ENCODE measurements at regions not wholly inside any gene's neighbourhood (a gene's known extent, or its start where the extent isn't known, plus 50 kb on each side); places are given as distances from the start of the nearest gene placed in this dataset.

- H3K4me1 ChIP-seq: no peaks in the 10 kb centered on the region
- TF ChIP-seq CTCF (IDR thresholded peaks at IDR 0.05) (no peak), POLR2A (IDR thresholded peaks at IDR 0.05) (no peak)
- 70 to 78% (median 74%) methylated on average over 3 of the region's 3 CpGs for WGBS, 4 donors
- DNase-seq (no peak), ATAC-seq (no peak)
- no peaks in the 10 kb centered on the region for H3K27me3 ChIP-seq
- H3K4me3 ChIP-seq: no peak overlapping the region
- intact Hi-C loops (cut with DNase I): no loop called here
- H3K9me3 ChIP-seq: peaks cover 0 to 3% (median 0%) of the 10 kb centered on the region in 12 donors
- no peaks in the 10 kb centered on the region for H3K36me3 ChIP-seq
- no peak overlapping the region for H3K27ac ChIP-seq
These were observed 310.1 kb downstream of the OLFM4 start for GRCh38 chr13:53338760-53339159.

- DNase-seq (no peak), ATAC-seq (no peak)
- Histone ChIP-seq H3K4me3 (no peak overlapping the region), H3K9me3 (peaks cover 0 to 3% (median 0%) of the 10 kb centered on the region in 12 donors), H3K27me3 (no peaks in the 10 kb centered on the region), H3K4me1 (no peaks in the 10 kb centered on the region), H3K27ac (no peak overlapping the region), H3K36me3 (no peaks in the 10 kb centered on the region)
- intact Hi-C loops (cut with DNase I): no loop called here
- WGBS, 4 donors: 44 to 69% (median 61%) methylated on average over 1 of the region's 1 CpG
- TF ChIP-seq CTCF (IDR thresholded peaks at IDR 0.05): no peak
- TF ChIP-seq POLR2A (IDR thresholded peaks at IDR 0.05): no peak
These were observed 312.0 kb downstream of the OLFM4 start for GRCh38 chr13:53340505-53341143.

- no peak overlapping the region for H3K27ac ChIP-seq
- no peaks in the 10 kb centered on the region for H3K36me3 ChIP-seq
- no peaks in the 10 kb centered on the region for H3K27me3 ChIP-seq
- DNase-seq: no peak
- peaks cover 0 to 3% (median 0%) of the 10 kb centered on the region in 12 donors for H3K9me3 ChIP-seq
- H3K4me3 ChIP-seq: no peak overlapping the region
- intact Hi-C loops (cut with DNase I): no loop called here
- no peak for ATAC-seq
- no peaks in the 10 kb centered on the region for H3K4me1 ChIP-seq
- TF ChIP-seq POLR2A (IDR thresholded peaks at IDR 0.05) (no peak), CTCF (IDR thresholded peaks at IDR 0.05) (no peak)
- 32 to 40% (median 35%) methylated on average over 3 of the region's 3 CpGs for WGBS, 4 donors
These were observed 312.5 kb downstream of the OLFM4 start for GRCh38 chr13:53341144-53341510.

GRCh38 chr13:53342623-53343360 is 314.2 kb downstream of the OLFM4 start:
- WGBS, 4 donors: 36 to 48% (median 42%) methylated on average over 3 of the region's 3 CpGs
- intact Hi-C loops (cut with DNase I): no loop called here
- TF ChIP-seq POLR2A (IDR thresholded peaks at IDR 0.05) (no peak), CTCF (IDR thresholded peaks at IDR 0.05) (no peak)

More at GRCh38 chr13:53342623-53343360, 314.2 kb downstream of the OLFM4 start:
- ATAC-seq: no peak
- no peak for DNase-seq
- no peaks in the 10 kb centered on the region for H3K4me1 ChIP-seq
- no peaks in the 10 kb centered on the region for H3K36me3 ChIP-seq
- no peaks in the 10 kb centered on the region for H3K27me3 ChIP-seq
- H3K27ac ChIP-seq: no peak overlapping the region
- peaks cover 0 to 3% (median 0%) of the 10 kb centered on the region in 12 donors for H3K9me3 ChIP-seq
- H3K4me3 ChIP-seq: no peak overlapping the region
